ENCODE measurements at regions not wholly inside any gene's neighbourhood (a gene's known extent, or its start where the extent isn't known, plus 50 kb on each side); places are given as distances from the start of the nearest gene placed in this dataset.
A peak's percentile ranks its signal among the peaks of the same experiment; 100 is the strongest.

DNA sequence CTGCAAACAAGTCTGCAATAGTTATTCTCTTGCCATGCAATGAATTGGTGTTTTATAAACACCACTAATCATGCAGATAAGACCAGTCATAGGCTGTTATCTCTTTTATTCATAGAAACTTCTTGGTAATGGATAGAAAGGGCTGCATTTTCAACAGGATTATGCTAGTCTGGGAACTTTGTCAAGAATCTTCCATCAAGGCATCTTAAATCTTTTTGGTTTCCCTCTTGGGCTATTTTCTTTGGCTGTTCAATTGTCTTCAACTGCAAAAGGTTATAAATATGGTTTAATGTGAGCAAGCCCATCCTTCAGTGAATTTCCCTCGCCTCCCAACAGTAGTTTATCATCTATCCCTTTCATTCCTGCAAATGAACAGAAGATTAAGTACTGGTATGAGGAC is 59.0 kb upstream of the MINAR1 start:
- TF ChIP-seq SPI1 (IDR thresholded peaks at IDR 0.05; ENCODE audit: low read depth, low read length) (no peak), POLR2A (IDR thresholded peaks at IDR 0.05; ENCODE audit: low read depth, low read length) (no peak), TAF1 (IDR thresholded peaks at IDR 0.05; ENCODE audit: low read depth, low read length) (no peak)
- DNase-seq (ENCODE audit: insufficient read length, low spot score) = no peak
- no peak for FAIRE-seq

DNA sequence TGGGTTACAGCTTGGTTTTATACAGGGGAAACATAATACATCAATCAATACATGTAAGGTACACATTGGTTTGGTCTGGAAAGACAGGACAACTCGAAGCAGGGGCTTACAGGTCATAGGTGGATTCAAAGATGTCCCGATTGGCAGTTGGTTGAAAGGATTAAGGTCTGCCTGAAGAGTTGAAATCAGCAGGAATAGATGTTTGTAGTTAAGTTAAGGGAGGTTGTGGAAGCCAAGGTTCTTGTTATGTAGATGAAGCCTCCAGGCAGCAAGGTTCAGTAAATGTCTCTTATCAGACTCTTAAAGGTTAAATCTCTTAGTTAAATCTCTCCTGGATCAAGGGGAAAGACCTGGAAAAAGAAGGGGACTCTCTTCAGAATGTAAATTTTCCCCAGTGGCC is 58.4 kb upstream of the MINAR1 start:
- no peak for FAIRE-seq
- DNase-seq (ENCODE audit: insufficient read length, low spot score) = no peak
- TF ChIP-seq POU2F2 (IDR thresholded peaks at IDR 0.05; ENCODE audit: low read depth, low read length) = no peak
- TF ChIP-seq POLR2A (IDR thresholded peaks at IDR 0.05; ENCODE audit: low read depth, low read length) = no peak
- TF ChIP-seq POLR2AphosphoS5 (IDR thresholded peaks at IDR 0.05; ENCODE audit: low read depth, low read length) = no peak
- TF ChIP-seq SPI1 (IDR thresholded peaks at IDR 0.05; ENCODE audit: low read depth, low read length) = no peak
- no peak for TF ChIP-seq PAX5 (IDR thresholded peaks at IDR 0.05; ENCODE audit: insufficient read depth, low read length, severe bottlenecking)
- TF ChIP-seq TAF1 (IDR thresholded peaks at IDR 0.05; ENCODE audit: low read depth, low read length) = no peak

GRCh38 chr15:79376383-79376782 is 55.8 kb upstream of the MINAR1 start:
- TF ChIP-seq TAF1 (IDR thresholded peaks at IDR 0.05; ENCODE audit: low read depth, low read length) (no peak), POLR2A (IDR thresholded peaks at IDR 0.05; ENCODE audit: low read depth, low read length) (no peak), POU2F2 (IDR thresholded peaks at IDR 0.05; ENCODE audit: low read depth, low read length) (no peak), SPI1 (IDR thresholded peaks at IDR 0.05; ENCODE audit: low read depth, low read length) (no peak), PAX5 (IDR thresholded peaks at IDR 0.05; ENCODE audit: insufficient read depth, low read length, severe bottlenecking) (no peak)
- FAIRE-seq (no peak), DNase-seq (ENCODE audit: insufficient read length, low spot score) (no peak)

- FAIRE-seq = no peak
These were observed 53.6 kb upstream of the MINAR1 start for GRCh38 chr15:79378394-79379109.

GRCh38 chr15:79380755-79381497 is 51.2 kb upstream of the MINAR1 start:
- DNase-seq (ENCODE audit: insufficient read length, low spot score) = peak; percentile 37
- TF ChIP-seq POLR2A (IDR thresholded peaks at IDR 0.05; ENCODE audit: low read depth, low read length) = no peak
- TF ChIP-seq SPI1 (IDR thresholded peaks at IDR 0.05; ENCODE audit: low read depth, low read length) = no peak
- TF ChIP-seq POLR2AphosphoS5 (IDR thresholded peaks at IDR 0.05; ENCODE audit: low read depth, low read length) = no peak
- no peak for TF ChIP-seq PAX5 (IDR thresholded peaks at IDR 0.05; ENCODE audit: insufficient read depth, low read length, severe bottlenecking)
- TF ChIP-seq TAF1 (IDR thresholded peaks at IDR 0.05; ENCODE audit: low read depth, low read length) = no peak
- no peak for TF ChIP-seq POU2F2 (IDR thresholded peaks at IDR 0.05; ENCODE audit: low read depth, low read length)
- FAIRE-seq = peak; percentile 81

More at GRCh38 chr15:79378394-79379109, 53.6 kb upstream of the MINAR1 start:
- no peak for DNase-seq (ENCODE audit: insufficient read length, low spot score)
- no peak for TF ChIP-seq POU2F2 (IDR thresholded peaks at IDR 0.05; ENCODE audit: low read depth, low read length)
- no peak for TF ChIP-seq POLR2AphosphoS5 (IDR thresholded peaks at IDR 0.05; ENCODE audit: low read depth, low read length)
- no peak for TF ChIP-seq TAF1 (IDR thresholded peaks at IDR 0.05; ENCODE audit: low read depth, low read length)
- no peak for TF ChIP-seq PAX5 (IDR thresholded peaks at IDR 0.05; ENCODE audit: insufficient read depth, low read length, severe bottlenecking)
- TF ChIP-seq POLR2A (IDR thresholded peaks at IDR 0.05; ENCODE audit: low read depth, low read length) = no peak
- TF ChIP-seq SPI1 (IDR thresholded peaks at IDR 0.05; ENCODE audit: low read depth, low read length) = no peak

DNA sequence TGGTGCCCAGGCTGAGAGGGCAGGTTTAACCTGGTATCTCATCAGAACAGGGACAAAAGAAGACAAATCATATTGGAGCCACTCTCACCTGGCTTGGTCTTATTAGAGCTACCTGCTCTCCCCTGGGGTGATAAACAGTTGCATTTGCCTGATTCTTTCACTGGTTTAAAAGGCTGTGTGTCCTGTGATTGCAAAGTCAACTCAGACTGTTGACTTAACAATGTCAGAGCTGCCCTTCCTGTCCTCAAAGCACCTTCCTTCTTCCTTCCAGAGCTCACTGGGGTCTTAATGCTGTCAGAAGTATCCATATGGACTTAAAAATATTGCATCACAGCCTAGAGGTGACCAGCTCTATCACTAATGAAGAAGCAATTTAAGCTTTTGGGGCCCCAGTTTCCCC is 50.5 kb upstream of the MINAR1 start:
- FAIRE-seq (no peak), DNase-seq (ENCODE audit: insufficient read length, low spot score) (no peak)
- TF ChIP-seq PAX5 (IDR thresholded peaks at IDR 0.05; ENCODE audit: insufficient read depth, low read length, severe bottlenecking) (no peak), POLR2AphosphoS5 (IDR thresholded peaks at IDR 0.05; ENCODE audit: low read depth, low read length) (no peak), TAF1 (IDR thresholded peaks at IDR 0.05; ENCODE audit: low read depth, low read length) (no peak), SPI1 (IDR thresholded peaks at IDR 0.05; ENCODE audit: low read depth, low read length) (no peak), POU2F2 (IDR thresholded peaks at IDR 0.05; ENCODE audit: low read depth, low read length) (no peak), POLR2A (IDR thresholded peaks at IDR 0.05; ENCODE audit: low read depth, low read length) (no peak)
